IMR-90 (cell line): ENCODE measurements at regions not wholly inside any gene's neighbourhood (a gene's known extent, or its start where the extent isn't known, plus 50 kb on each side); places are given as distances from the start of the nearest gene placed in this dataset.

Source experiments
- ATAC-seq: fragments of 200-7000 bp; cut with Tn5 transposase; 2 replicates; pipeline ENCODE4 v1.9.1; 2020; ENCODE audit warnings: low read depth, mild to moderate bottlenecking, moderate library complexity
- BruUV-seq: library from RNA; stranded (reverse); fragments of 400-500 nt; replicated peaks from 2 replicates; lab custom pipeline; 2021; lab: Mats Ljungman, UMichigan
- CTCF ChIA-PET: fragments of 300-600 bp; formaldehyde crosslinking; extraction: SDS; loops from one replicate; lab custom pipeline; 2021; ENCODE audit warnings: antibody characterized with exemption; lab: Yijun Ruan, JAX
- POLR2A ChIA-PET: fragments of 300-600 bp; sonication (Branson Sonifier 250); formaldehyde crosslinking; loops from one replicate; lab custom pipeline; 2022; ENCODE audit warnings: antibody characterized with exemption; ENCODE audit not compliant: unreplicated experiment; lab: Charles Lee
- DNase-seq: peaks from one replicate; pipeline ENCODE4 v3.0.0; 2013
- H2AFZ ChIP-seq: replicated peaks from 2 replicates; pipeline ENCODE3; 2013; ENCODE audit warnings: low read length, mild to moderate bottlenecking; ENCODE audit not compliant: poor library complexity
- H2AK5ac ChIP-seq: 2 replicates; pipeline ENCODE4 v1.6.1; 2013; ENCODE audit warnings: low read depth, low read length, inconsistent platforms
- H2AK9ac ChIP-seq: replicated peaks from 2 replicates; pipeline ENCODE3; 2013; ENCODE audit warnings: mild to moderate bottlenecking, low read depth, low read length, moderate library complexity; ENCODE audit not compliant: poor library complexity
- H2BK120ac ChIP-seq: 2 replicates; pipeline ENCODE4 v1.6.1; 2013; ENCODE audit warnings: low read depth, low read length, inconsistent platforms
- H2BK15ac ChIP-seq: 3 replicates; pipeline ENCODE4 v1.6.1; 2013; ENCODE audit warnings: low read depth, low read length, inconsistent platforms
- H2BK20ac ChIP-seq: 2 replicates; pipeline ENCODE4 v1.6.1; 2013; ENCODE audit warnings: low read depth, mild to moderate bottlenecking, inconsistent platforms, low read length, moderate library complexity
- H2BK5ac ChIP-seq: 2 replicates; pipeline ENCODE4 v1.6.1; 2013; ENCODE audit warnings: mild to moderate bottlenecking, low read depth, low read length, inconsistent platforms; ENCODE audit not compliant: poor library complexity, severe bottlenecking
- H3K14ac ChIP-seq: replicated peaks from 2 replicates; pipeline ENCODE4 v1.6.1; 2013; ENCODE audit warnings: low read depth, low read length, inconsistent platforms
- H3K18ac ChIP-seq: 2 replicates; pipeline ENCODE4 v1.6.1; 2013; ENCODE audit warnings: low read depth, low read length, control low read depth
- H3K23ac ChIP-seq: 2 replicates; pipeline ENCODE4 v1.6.1; 2013; ENCODE audit warnings: low read depth, low read length, inconsistent platforms
- H3K27ac ChIP-seq: 2 replicates; pipeline ENCODE4 v1.5.1; 2013; ENCODE audit warnings: mild to moderate bottlenecking, control low read depth, low read length; ENCODE audit not compliant: insufficient read depth
- H3K27me3 ChIP-seq: 2 replicates; pipeline ENCODE4 v1.6.1; 2013; ENCODE audit warnings: low read length; ENCODE audit not compliant: control insufficient read depth, insufficient read depth
- H3K36me3 ChIP-seq: 2 replicates; pipeline ENCODE4 v1.6.1; 2013; ENCODE audit warnings: low read length, mixed read lengths; ENCODE audit not compliant: control insufficient read depth, insufficient read depth
- H3K4ac ChIP-seq: 2 replicates; pipeline ENCODE4 v1.6.1; 2013; ENCODE audit warnings: low read depth, low read length, inconsistent platforms
- H3K4me1 ChIP-seq: 2 replicates; pipeline ENCODE4 v1.6.1; 2013; ENCODE audit warnings: low read length, mixed read lengths; ENCODE audit not compliant: control insufficient read depth, insufficient read depth
- H3K4me2 ChIP-seq: 2 replicates; pipeline ENCODE4 v1.6.1; 2013; ENCODE audit warnings: low read depth, mild to moderate bottlenecking, control low read depth, low read length, moderate library complexity
- H3K4me3 ChIP-seq: 2 replicates; pipeline ENCODE4 v1.5.1; 2013; ENCODE audit warnings: low read depth, mild to moderate bottlenecking, control low read depth, low read length, moderate library complexity; ENCODE audit not compliant: insufficient read depth
- H3K56ac ChIP-seq: 2 replicates; pipeline ENCODE4 v1.6.1; 2013; ENCODE audit warnings: low read length, inconsistent platforms; ENCODE audit not compliant: insufficient read depth; ENCODE audit errors: extremely low read depth
- H3K79me1 ChIP-seq, 2 experiments: 2 replicates each; pipeline ENCODE4 v1.6.1; 2013; ENCODE audit warnings: low read length in 2 of 2, inconsistent platforms in 1 of 2, low read depth in 1 of 2
- H3K9ac ChIP-seq: 2 replicates; pipeline ENCODE4 v1.6.1; 2013; ENCODE audit warnings: low read depth, low read length, control low read depth
- H3K9me1 ChIP-seq: 2 replicates; pipeline ENCODE4 v1.6.1; 2013; ENCODE audit warnings: low read length, inconsistent platforms; ENCODE audit not compliant: insufficient read depth
- H3K9me3 ChIP-seq: 2 replicates; pipeline ENCODE4 v1.6.1; 2013; ENCODE audit warnings: low read length; ENCODE audit not compliant: control insufficient read depth, insufficient read depth
- H4K20me1 ChIP-seq: 2 replicates; pipeline ENCODE4 v1.6.1; 2013; ENCODE audit warnings: low read length, inconsistent platforms; ENCODE audit not compliant: insufficient read depth
- H4K5ac ChIP-seq: 2 replicates; pipeline ENCODE4 v1.6.1; 2013; ENCODE audit warnings: mild to moderate bottlenecking, low read depth, low read length, control low read depth
- H4K8ac ChIP-seq, 2 experiments: 2 replicates each; pipeline ENCODE4 v1.6.1; 2013; ENCODE audit warnings: low read depth in 2 of 2, low read length in 2 of 2, control low read depth in 1 of 2, inconsistent platforms in 1 of 2
- H4K91ac ChIP-seq: 2 replicates; pipeline ENCODE4 v1.6.1; 2013; ENCODE audit warnings: low read depth, low read length, inconsistent platforms; ENCODE audit not compliant: insufficient read depth
- CHD1 ChIP-seq: IDR thresholded peaks from 2 replicates; pipeline ENCODE4 v1.6.1; 2012; ENCODE audit warnings: low read depth, low read length, improper control_type of control experiment
- MAFK ChIP-seq: IDR thresholded peaks from 2 replicates; pipeline ENCODE4 v1.6.1; 2012; ENCODE audit warnings: low read depth, low read length, improper control_type of control experiment
- NFE2L2 ChIP-seq: fragments of 150-350 bp; IDR thresholded peaks from 2 replicates; pipeline ENCODE4 v1.6.1; 2016; ENCODE audit warnings: low read depth, mild to moderate bottlenecking, low read length
- RAD21 ChIP-seq: IDR thresholded peaks from 2 replicates; pipeline ENCODE4 v1.6.1; 2012; ENCODE audit warnings: low read length, improper control_type of control experiment
- RCOR1 ChIP-seq: IDR thresholded peaks from 2 replicates; pipeline ENCODE4 v1.6.1; 2012; ENCODE audit warnings: mild to moderate bottlenecking, low read length, improper control_type of control experiment; ENCODE audit not compliant: insufficient replicate concordance
- WGBS, 2 experiments: methylation state at CpG; one replicate each; pipeline versions ENCODE4 v1.1.5 to v1.1.7; 2013; ENCODE audit warnings: missing lambda C conversion rate in 2 of 2; ENCODE audit not compliant: insufficient read length in 1 of 2; ENCODE audit errors: extremely low coverage in 2 of 2; 5-methylcytosine and 5-hydroxymethylcytosine counted together
- dilution Hi-C: fragments of 300-500 bp; cut with HindIII; formaldehyde crosslinking; loops from one replicate; pipeline ENCODE4 v1.14.3; 2018; ENCODE audit warnings: low sequenced_read_pairs; ENCODE audit not compliant: unreplicated experiment
- in situ Hi-C: fragments of 300-500 bp; cut with MboI; formaldehyde crosslinking; loops from 3 replicates; pipeline ENCODE4 v1.14.3; 2019; ENCODE audit warnings: low sequenced_read_pairs, inconsistent platforms, mixed read lengths
- intact Hi-C: fragments of 100-400 bp; cut with micrococcal nuclease; formaldehyde crosslinking; loops from 2 replicates; pipeline ENCODE4 v1.10.0; 2022

DNA sequence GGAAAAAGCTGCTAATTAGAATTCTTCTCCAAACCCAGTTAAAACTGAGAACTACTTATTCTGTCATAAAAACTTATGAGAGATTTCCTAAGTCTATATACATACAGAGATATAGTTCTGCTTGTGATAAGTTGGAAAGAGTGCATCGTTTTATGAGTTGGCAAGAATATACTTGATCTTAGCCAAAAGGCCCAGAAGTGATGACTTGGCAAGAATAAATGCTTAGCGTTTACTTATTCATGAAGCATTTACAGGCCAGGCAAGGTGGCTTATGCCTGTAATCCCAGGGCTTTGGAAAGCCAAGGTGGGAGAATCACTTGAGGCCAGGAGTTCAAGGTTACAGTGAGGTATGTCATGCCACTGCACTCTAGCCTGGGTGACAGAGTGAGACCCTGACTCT lies 81.7 kb downstream of the CYB561 start:
- H4K5ac ChIP-seq: no peak overlapping the region
- no peak overlapping the region for H3K27ac ChIP-seq
- no peak overlapping the region for H3K18ac ChIP-seq
- H3K4ac ChIP-seq: no peak overlapping the region
- no peak overlapping the region for H2BK5ac ChIP-seq
- dilution Hi-C loops: no loop called here
- no peak overlapping the region for H3K4me3 ChIP-seq
- H4K8ac ChIP-seq: no peak overlapping the region
- POLR2A ChIA-PET: no interaction called here
- H3K56ac ChIP-seq: no peak overlapping the region
- H3K4me1 ChIP-seq: peaks cover 11% of the 10 kb centered on the region
- H3K9ac ChIP-seq: no peak overlapping the region
- no TSS peak for BruUV-seq
- H3K23ac ChIP-seq: no peak overlapping the region
- H3K9me1 ChIP-seq: no peaks in the 10 kb centered on the region; the same call in 1 of the 2 replicates
- ATAC-seq: no peak
- H3K79me1 ChIP-seq: peaks cover 28 to 60% of the 10 kb centered on the region in 2 experiments
- no peak overlapping the region for H3K14ac ChIP-seq
- H3K4me2 ChIP-seq: no peak overlapping the region
- no CpG with 5 or more reads among the region's 2 CpGs for WGBS, 2 experiments
- H2BK20ac ChIP-seq: no peak overlapping the region
- CTCF ChIA-PET: no interaction called here
- TF ChIP-seq MAFK (peak; percentile 95), RCOR1 (no peak), NFE2L2 (0 out of 2 replicates have a peak, but pooled peaks have one; percentile 21), RAD21 (no peak), CHD1 (no peak)
- H3K9me3 ChIP-seq: no peaks in the 10 kb centered on the region
- peak; percentile 61 for DNase-seq
- in situ Hi-C loops: no loop called here
- intact Hi-C loops: no loop called here
- no peaks in the 10 kb centered on the region for H3K27me3 ChIP-seq
- H2AK5ac ChIP-seq: no peak overlapping the region
- no peak overlapping the region for H4K91ac ChIP-seq
- peaks cover 12% of the 10 kb centered on the region for H3K36me3 ChIP-seq
- no peak overlapping the region for H2AK9ac ChIP-seq
- no peaks in the 10 kb centered on the region; the same call in 1 of the 2 replicates for H4K20me1 ChIP-seq
- H2AFZ ChIP-seq: no peak overlapping the region
- no peak overlapping the region for H2BK15ac ChIP-seq
- H2BK120ac ChIP-seq: no peak overlapping the region
